ENCODE measurements at regions not wholly inside any gene's neighbourhood (a gene's known extent, or its start where the extent isn't known, plus 50 kb on each side); places are given as distances from the start of the nearest gene placed in this dataset.

- CTCF ChIA-PET = no interaction called here
- Histone ChIP-seq H3K9me3 (no peaks in the 10 kb centered on the region), H3K27ac (ENCODE audit: low read length) (no peak overlapping the region), H3K4me3 (ENCODE audit: control insufficient read depth in 1 of 2, extremely low read depth in 1 of 2, low read length in 1 of 2) (no peak overlapping the region), H3K27me3 (replicated peaks in 1 of 2; ENCODE audit: control insufficient read depth in 2 of 2, extremely low read depth in 1 of 2, insufficient read depth in 2 of 2, low read length in 1 of 2) (peaks cover 0 to 8% of the 10 kb centered on the region in 2 experiments), H3K36me3 (ENCODE audit: control insufficient read depth in 2 of 2, extremely low read depth in 1 of 2, insufficient read depth in 1 of 2, low read length in 1 of 2) (no peaks in the 10 kb centered on the region), H3K4me1 (ENCODE audit: control insufficient read depth in 1 of 2, extremely low read depth in 1 of 2, insufficient read depth in 2 of 2, low read length in 2 of 2) (no peaks in the 10 kb centered on the region)
- no peak overlapping the region for H3K27ac Mint-ChIP-seq
- WGBS (ENCODE audit: insufficient coverage) = no CpG with 5 or more reads among the region's 3 CpGs
- no peaks in the 10 kb centered on the region for H3K4me1 Mint-ChIP-seq
- peaks cover 0 to 6% (median 0%) of the 10 kb centered on the region in 3 donors for H3K9me3 Mint-ChIP-seq
- DNase-seq = no peak
- no peak for ATAC-seq (replicated peaks in 1 of 4)
- POLR2A ChIA-PET = no interaction called here
- peaks cover 2 to 9% of the 10 kb centered on the region in 2 donors for H3K27me3 Mint-ChIP-seq
- H3K4me3 Mint-ChIP-seq = no peak overlapping the region
- H3K36me3 Mint-ChIP-seq = no peaks in the 10 kb centered on the region
Observed at GRCh38 chr7:47188136-47188535, 393.8 kb downstream of the TNS3 start.

- WGBS (ENCODE audit: insufficient coverage) = 35% methylated on average over 4 of the region's 5 CpGs
- no peak overlapping the region for H3K27ac Mint-ChIP-seq
- ATAC-seq (replicated peaks in 1 of 4) = no peak
- peaks cover 0 to 2% of the 10 kb centered on the region in 2 experiments for H3K27me3 ChIP-seq (replicated peaks in 1 of 2; ENCODE audit: control insufficient read depth in 2 of 2, extremely low read depth in 1 of 2, insufficient read depth in 2 of 2, low read length in 1 of 2)
- POLR2A ChIA-PET = no interaction called here
- no peaks in the 10 kb centered on the region for H3K9me3 ChIP-seq
- no peak overlapping the region for H3K4me3 Mint-ChIP-seq
- no peaks in the 10 kb centered on the region for H3K4me1 Mint-ChIP-seq
- H3K4me3 ChIP-seq (ENCODE audit: control insufficient read depth in 1 of 2, extremely low read depth in 1 of 2, low read length in 1 of 2) = no peak overlapping the region
- no peaks in the 10 kb centered on the region for H3K4me1 ChIP-seq (ENCODE audit: control insufficient read depth in 1 of 2, extremely low read depth in 1 of 2, insufficient read depth in 2 of 2, low read length in 2 of 2)
- CTCF ChIA-PET = no interaction called here
- DNase-seq = no peak
- H3K27me3 Mint-ChIP-seq = peaks cover 0 to 9% of the 10 kb centered on the region in 2 donors
- no peak overlapping the region for H3K27ac ChIP-seq (ENCODE audit: low read length)
- no peaks in the 10 kb centered on the region for H3K36me3 ChIP-seq (ENCODE audit: control insufficient read depth in 2 of 2, extremely low read depth in 1 of 2, insufficient read depth in 1 of 2, low read length in 1 of 2)
- no peaks in the 10 kb centered on the region for H3K36me3 Mint-ChIP-seq
- H3K9me3 Mint-ChIP-seq = peaks cover 0 to 6% (median 0%) of the 10 kb centered on the region in 3 donors
Observed at GRCh38 chr7:47186316-47186715, 395.6 kb downstream of the TNS3 start.

GRCh38 chr7:47185839-47186238, 396.1 kb downstream of the TNS3 start:
- ChIA-PET POLR2A (no interaction called here), CTCF (no interaction called here)
- Mint-ChIP-seq H3K27ac (no peak overlapping the region), H3K4me3 (no peak overlapping the region), H3K36me3 (no peaks in the 10 kb centered on the region), H3K27me3 (peaks cover 0 to 9% of the 10 kb centered on the region in 2 donors), H3K9me3 (peaks cover 0 to 6% (median 0%) of the 10 kb centered on the region in 3 donors), H3K4me1 (no peaks in the 10 kb centered on the region)
- DNase-seq (no peak), ATAC-seq (replicated peaks in 1 of 4) (no peak)
- Histone ChIP-seq H3K36me3 (ENCODE audit: control insufficient read depth in 2 of 2, extremely low read depth in 1 of 2, insufficient read depth in 1 of 2, low read length in 1 of 2) (no peaks in the 10 kb centered on the region), H3K27ac (ENCODE audit: low read length) (no peak overlapping the region), H3K4me3 (ENCODE audit: control insufficient read depth in 1 of 2, extremely low read depth in 1 of 2, low read length in 1 of 2) (no peak overlapping the region), H3K4me1 (ENCODE audit: control insufficient read depth in 1 of 2, extremely low read depth in 1 of 2, insufficient read depth in 2 of 2, low read length in 2 of 2) (no peaks in the 10 kb centered on the region), H3K9me3 (no peaks in the 10 kb centered on the region), H3K27me3 (replicated peaks in 1 of 2; ENCODE audit: control insufficient read depth in 2 of 2, extremely low read depth in 1 of 2, insufficient read depth in 2 of 2, low read length in 1 of 2) (peaks cover 0 to 2% of the 10 kb centered on the region in 2 experiments)
- WGBS (ENCODE audit: insufficient coverage) = 85% methylated on average over 3 of the region's 7 CpGs

DNA sequence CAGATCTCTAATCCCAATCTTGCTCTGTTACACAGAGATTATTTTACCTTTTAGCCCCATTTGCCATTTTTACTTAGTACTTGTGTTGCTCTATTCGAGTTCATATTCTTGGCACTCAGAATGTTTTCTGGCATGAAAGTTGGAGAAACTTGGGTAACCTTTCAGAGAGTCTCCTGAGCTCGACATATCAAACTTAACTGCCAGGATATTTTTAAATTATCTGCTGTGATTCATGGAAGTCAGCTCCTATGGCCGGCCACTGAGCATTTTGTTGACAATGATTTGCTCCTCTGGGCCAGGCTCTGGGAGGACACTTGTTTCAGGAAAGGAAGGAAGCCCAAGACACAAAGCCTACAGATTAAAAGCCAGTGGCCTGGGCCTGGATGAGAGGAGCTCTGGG, 396.7 kb downstream of the TNS3 start:
- 80% methylated on average over 1 of the region's 3 CpGs for WGBS (ENCODE audit: insufficient coverage)
- no peaks in the 10 kb centered on the region for H3K9me3 ChIP-seq
- Mint-ChIP-seq H3K9me3 (peaks cover 0 to 6% (median 0%) of the 10 kb centered on the region in 3 donors), H3K4me1 (no peaks in the 10 kb centered on the region), H3K27ac (no peak overlapping the region), H3K36me3 (no peaks in the 10 kb centered on the region), H3K27me3 (peaks cover 0 to 9% of the 10 kb centered on the region in 2 donors), H3K4me3 (no peak overlapping the region)
- H3K27ac ChIP-seq (ENCODE audit: low read length) = no peak overlapping the region
- POLR2A ChIA-PET = no interaction called here
- H3K4me1 ChIP-seq (ENCODE audit: control insufficient read depth in 1 of 2, extremely low read depth in 1 of 2, insufficient read depth in 2 of 2, low read length in 2 of 2) = no peaks in the 10 kb centered on the region
- H3K4me3 ChIP-seq (ENCODE audit: control insufficient read depth in 1 of 2, extremely low read depth in 1 of 2, low read length in 1 of 2) = no peak overlapping the region
- CTCF ChIA-PET = no interaction called here
- peaks cover 0 to 2% of the 10 kb centered on the region in 2 experiments for H3K27me3 ChIP-seq (replicated peaks in 1 of 2; ENCODE audit: control insufficient read depth in 2 of 2, extremely low read depth in 1 of 2, insufficient read depth in 2 of 2, low read length in 1 of 2)
- DNase-seq (no peak), ATAC-seq (replicated peaks in 1 of 4) (no peak)
- H3K36me3 ChIP-seq (ENCODE audit: control insufficient read depth in 2 of 2, extremely low read depth in 1 of 2, insufficient read depth in 1 of 2, low read length in 1 of 2) = no peaks in the 10 kb centered on the region

- H3K27ac Mint-ChIP-seq = no peak overlapping the region
- no peak overlapping the region for H3K4me3 Mint-ChIP-seq
- DNase-seq (no peak), ATAC-seq (replicated peaks in 1 of 4) (no peak)
- no peak overlapping the region for H3K4me3 ChIP-seq (ENCODE audit: control insufficient read depth in 1 of 2, extremely low read depth in 1 of 2, low read length in 1 of 2)
- no peaks in the 10 kb centered on the region for H3K36me3 ChIP-seq (ENCODE audit: control insufficient read depth in 2 of 2, extremely low read depth in 1 of 2, insufficient read depth in 1 of 2, low read length in 1 of 2)
- peaks cover 0 to 2% of the 10 kb centered on the region in 2 experiments for H3K27me3 ChIP-seq (replicated peaks in 1 of 2; ENCODE audit: control insufficient read depth in 2 of 2, extremely low read depth in 1 of 2, insufficient read depth in 2 of 2, low read length in 1 of 2)
- no peak overlapping the region for H3K27ac ChIP-seq (ENCODE audit: low read length)
- no peaks in the 10 kb centered on the region for H3K9me3 ChIP-seq
- H3K9me3 Mint-ChIP-seq = peaks cover 0 to 6% (median 0%) of the 10 kb centered on the region in 3 donors
- CTCF ChIA-PET = no interaction called here
- no peaks in the 10 kb centered on the region for H3K4me1 ChIP-seq (ENCODE audit: control insufficient read depth in 1 of 2, extremely low read depth in 1 of 2, insufficient read depth in 2 of 2, low read length in 2 of 2)
- no peaks in the 10 kb centered on the region for H3K4me1 Mint-ChIP-seq
- 74% methylated on average over 3 of the region's 12 CpGs for WGBS (ENCODE audit: insufficient coverage)
- H3K27me3 Mint-ChIP-seq = peaks cover 0 to 10% of the 10 kb centered on the region in 2 donors
- POLR2A ChIA-PET = no interaction called here
- H3K36me3 Mint-ChIP-seq = no peaks in the 10 kb centered on the region
Observed at GRCh38 chr7:47183862-47184590, 397.9 kb downstream of the TNS3 start.

DNA sequence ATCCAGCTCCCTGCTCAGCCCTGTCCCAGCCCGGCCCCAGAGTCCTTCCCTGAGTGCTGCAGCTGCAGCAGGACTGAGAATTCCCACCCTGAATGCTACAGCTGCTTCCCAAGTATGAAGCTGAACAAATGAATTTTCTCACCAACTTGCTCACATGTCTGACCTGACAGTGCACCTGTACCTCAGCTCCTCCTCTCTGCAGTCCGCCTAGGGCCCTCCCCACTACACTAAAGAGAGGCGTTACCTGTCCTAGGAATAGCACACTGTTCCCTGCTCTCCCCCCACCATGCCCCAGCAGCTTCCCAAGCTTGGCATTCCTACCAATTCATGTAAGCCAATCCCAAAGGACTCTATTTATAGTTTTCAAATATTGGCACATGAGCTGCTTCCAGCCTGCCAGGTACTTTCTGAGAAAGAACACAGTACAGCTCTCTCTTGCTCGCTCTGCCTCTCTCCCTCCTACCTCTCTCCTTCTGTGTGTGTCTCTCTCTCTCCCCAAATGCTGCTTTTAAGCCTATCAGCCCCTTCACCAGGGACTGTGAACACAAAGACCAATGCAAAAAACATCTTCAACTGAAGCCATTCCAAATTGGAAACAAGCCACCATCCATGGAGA, 400.1 kb downstream of the TNS3 start:
- H3K9me3 Mint-ChIP-seq = peaks cover 0 to 4% (median 2%) of the 10 kb centered on the region in 3 donors
- peaks cover 0 to 8% of the 10 kb centered on the region in 2 donors for H3K27me3 Mint-ChIP-seq

More for the DNA sequence above, 400.1 kb downstream of the TNS3 start:
- 50% methylated on average over 4 of the region's 4 CpGs for WGBS (ENCODE audit: insufficient coverage)
- Mint-ChIP-seq H3K27ac (no peak overlapping the region), H3K4me3 (no peak overlapping the region), H3K36me3 (no peaks in the 10 kb centered on the region), H3K4me1 (no peaks in the 10 kb centered on the region)
- ATAC-seq (replicated peaks in 1 of 4) (no peak), DNase-seq (no peak)
- H3K27ac ChIP-seq (ENCODE audit: low read length) = no peak overlapping the region
- no peaks in the 10 kb centered on the region for H3K36me3 ChIP-seq (ENCODE audit: control insufficient read depth in 2 of 2, extremely low read depth in 1 of 2, insufficient read depth in 1 of 2, low read length in 1 of 2)
- POLR2A ChIA-PET = no interaction called here
- CTCF ChIA-PET = interaction anchor here in 1 of 2 donors (0.8 kb wide), 1 partner anchor 41 kb away, joined by 3 read pairs; no protein-coding TSS in a partner anchor
- no peaks in the 10 kb centered on the region for H3K27me3 ChIP-seq (replicated peaks in 1 of 2; ENCODE audit: control insufficient read depth in 2 of 2, extremely low read depth in 1 of 2, insufficient read depth in 2 of 2, low read length in 1 of 2)
- H3K4me1 ChIP-seq (ENCODE audit: control insufficient read depth in 1 of 2, extremely low read depth in 1 of 2, insufficient read depth in 2 of 2, low read length in 2 of 2) = no peaks in the 10 kb centered on the region
- H3K9me3 ChIP-seq = no peaks in the 10 kb centered on the region
- H3K4me3 ChIP-seq (ENCODE audit: control insufficient read depth in 1 of 2, extremely low read depth in 1 of 2, low read length in 1 of 2) = no peak overlapping the region

Data from T-cell (primary cell).